ENCODE measurements at regions not wholly inside any gene's neighbourhood (a gene's known extent, or its start where the extent isn't known, plus 50 kb on each side); places are given as distances from the start of the nearest gene placed in this dataset.

DNA sequence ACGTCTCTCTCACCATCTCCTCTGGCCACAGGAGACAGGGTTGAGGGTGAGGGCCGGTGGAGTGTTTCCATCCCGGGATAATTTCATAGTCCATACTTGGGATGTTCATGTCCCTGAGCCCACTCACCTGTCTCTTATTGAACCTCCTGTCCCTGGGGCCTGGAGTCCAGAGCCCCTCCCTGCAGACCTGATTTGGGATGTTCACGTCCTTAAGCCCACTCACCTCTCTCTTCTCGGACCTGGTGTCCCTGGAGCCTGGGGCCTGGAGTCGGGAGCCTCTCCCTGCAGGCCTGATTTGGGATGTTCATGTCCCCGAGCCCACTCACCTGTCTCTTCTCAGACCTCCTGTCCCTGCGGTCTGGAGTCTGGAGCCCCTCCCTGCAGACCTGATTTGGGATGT lies 868.2 kb downstream of the BRD1 start (continued):
- TF ChIP-seq, protein P1, sequence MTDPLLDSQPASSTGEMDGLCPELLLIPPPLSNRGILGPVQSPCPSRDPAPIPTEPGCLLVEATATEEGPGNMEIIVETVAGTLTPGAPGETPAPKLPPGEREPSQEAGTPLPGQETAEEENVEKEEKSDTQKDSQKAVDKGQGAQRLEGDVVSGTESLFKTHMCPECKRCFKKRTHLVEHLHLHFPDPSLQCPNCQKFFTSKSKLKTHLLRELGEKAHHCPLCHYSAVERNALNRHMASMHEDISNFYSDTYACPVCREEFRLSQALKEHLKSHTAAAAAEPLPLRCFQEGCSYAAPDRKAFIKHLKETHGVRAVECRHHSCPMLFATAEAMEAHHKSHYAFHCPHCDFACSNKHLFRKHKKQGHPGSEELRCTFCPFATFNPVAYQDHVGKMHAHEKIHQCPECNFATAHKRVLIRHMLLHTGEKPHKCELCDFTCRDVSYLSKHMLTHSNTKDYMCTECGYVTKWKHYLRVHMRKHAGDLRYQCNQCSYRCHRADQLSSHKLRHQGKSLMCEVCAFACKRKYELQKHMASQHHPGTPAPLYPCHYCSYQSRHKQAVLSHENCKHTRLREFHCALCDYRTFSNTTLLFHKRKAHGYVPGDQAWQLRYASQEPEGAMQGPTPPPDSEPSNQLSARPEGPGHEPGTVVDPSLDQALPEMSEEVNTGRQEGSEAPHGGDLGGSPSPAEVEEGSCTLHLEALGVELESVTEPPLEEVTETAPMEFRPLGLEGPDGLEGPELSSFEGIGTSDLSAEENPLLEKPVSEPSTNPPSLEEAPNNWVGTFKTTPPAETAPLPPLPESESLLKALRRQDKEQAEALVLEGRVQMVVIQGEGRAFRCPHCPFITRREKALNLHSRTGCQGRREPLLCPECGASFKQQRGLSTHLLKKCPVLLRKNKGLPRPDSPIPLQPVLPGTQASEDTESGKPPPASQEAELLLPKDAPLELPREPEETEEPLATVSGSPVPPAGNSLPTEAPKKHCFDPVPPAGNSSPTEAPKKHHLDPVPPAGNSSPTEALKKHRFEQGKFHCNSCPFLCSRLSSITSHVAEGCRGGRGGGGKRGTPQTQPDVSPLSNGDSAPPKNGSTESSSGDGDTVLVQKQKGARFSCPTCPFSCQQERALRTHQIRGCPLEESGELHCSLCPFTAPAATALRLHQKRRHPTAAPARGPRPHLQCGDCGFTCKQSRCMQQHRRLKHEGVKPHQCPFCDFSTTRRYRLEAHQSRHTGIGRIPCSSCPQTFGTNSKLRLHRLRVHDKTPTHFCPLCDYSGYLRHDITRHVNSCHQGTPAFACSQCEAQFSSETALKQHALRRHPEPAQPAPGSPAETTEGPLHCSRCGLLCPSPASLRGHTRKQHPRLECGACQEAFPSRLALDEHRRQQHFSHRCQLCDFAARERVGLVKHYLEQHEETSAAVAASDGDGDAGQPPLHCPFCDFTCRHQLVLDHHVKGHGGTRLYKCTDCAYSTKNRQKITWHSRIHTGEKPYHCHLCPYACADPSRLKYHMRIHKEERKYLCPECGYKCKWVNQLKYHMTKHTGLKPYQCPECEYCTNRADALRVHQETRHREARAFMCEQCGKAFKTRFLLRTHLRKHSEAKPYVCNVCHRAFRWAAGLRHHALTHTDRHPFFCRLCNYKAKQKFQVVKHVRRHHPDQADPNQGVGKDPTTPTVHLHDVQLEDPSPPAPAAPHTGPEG (CRISPR knock-in tag; IDR thresholded peaks at IDR 0.05) = no peak
- TF ChIP-seq, protein P2, sequence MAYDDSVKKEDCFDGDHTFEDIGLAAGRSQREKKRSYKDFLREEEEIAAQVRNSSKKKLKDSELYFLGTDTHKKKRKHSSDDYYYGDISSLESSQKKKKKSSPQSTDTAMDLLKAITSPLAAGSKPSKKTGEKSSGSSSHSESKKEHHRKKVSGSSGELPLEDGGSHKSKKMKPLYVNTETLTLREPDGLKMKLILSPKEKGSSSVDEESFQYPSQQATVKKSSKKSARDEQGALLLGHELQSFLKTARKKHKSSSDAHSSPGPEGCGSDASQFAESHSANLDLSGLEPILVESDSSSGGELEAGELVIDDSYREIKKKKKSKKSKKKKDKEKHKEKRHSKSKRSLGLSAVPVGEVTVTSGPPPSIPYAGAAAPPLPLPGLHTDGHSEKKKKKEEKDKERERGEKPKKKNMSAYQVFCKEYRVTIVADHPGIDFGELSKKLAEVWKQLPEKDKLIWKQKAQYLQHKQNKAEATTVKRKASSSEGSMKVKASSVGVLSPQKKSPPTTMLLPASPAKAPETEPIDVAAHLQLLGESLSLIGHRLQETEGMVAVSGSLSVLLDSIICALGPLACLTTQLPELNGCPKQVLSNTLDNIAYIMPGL (CRISPR knock-in tag; IDR thresholded peaks at IDR 0.05; ENCODE audit: borderline replicate concordance in 1 of 2, low read depth in 1 of 2) = no peak
- no peak for TF ChIP-seq ZNF557 (CRISPR knock-in tag; IDR thresholded peaks at IDR 0.05)

DNA sequence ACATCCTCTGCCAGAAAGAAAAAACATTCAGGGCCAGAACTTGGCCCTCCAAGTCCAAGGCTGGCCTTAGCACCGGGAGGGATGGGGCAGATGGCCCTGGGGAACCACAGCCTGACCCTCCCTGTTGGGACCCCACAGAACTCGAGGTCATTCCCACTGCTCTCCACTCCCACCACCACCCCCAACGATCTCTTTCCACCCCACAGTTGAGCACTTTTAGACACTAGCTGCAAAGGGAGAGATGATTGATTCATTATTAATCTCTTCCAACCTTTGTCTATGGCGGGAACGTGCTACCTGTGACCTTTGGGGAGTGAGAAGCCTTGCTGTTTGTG lies 869.7 kb downstream of the BRD1 start:
- in situ Hi-C loops (cut with HindIII; ENCODE audit: extremely low pct_ligation_motif_present, low pct_unique_long_range_greater_than_20kb) = no loop called here
- FAIRE-seq = no peak
- TF ChIP-seq ELF4 (CRISPR knock-in tag; IDR thresholded peaks at IDR 0.05; ENCODE audit: borderline replicate concordance) (no peak), PHF21A (CRISPR knock-in tag; IDR thresholded peaks at IDR 0.05) (no peak), FOXM1 (CRISPR knock-in tag; IDR thresholded peaks at IDR 0.05) (no peak), REL (CRISPR knock-in tag; conservative IDR thresholded peaks at IDR 0.05) (no peak), CBX2 (IDR thresholded peaks at IDR 0.05; ENCODE audit: low read depth, low read length) (no peak), CBX2 (CRISPR knock-in tag; IDR thresholded peaks at IDR 0.05; ENCODE audit: low read depth) (no peak)
- TF ChIP-seq, protein P3, sequence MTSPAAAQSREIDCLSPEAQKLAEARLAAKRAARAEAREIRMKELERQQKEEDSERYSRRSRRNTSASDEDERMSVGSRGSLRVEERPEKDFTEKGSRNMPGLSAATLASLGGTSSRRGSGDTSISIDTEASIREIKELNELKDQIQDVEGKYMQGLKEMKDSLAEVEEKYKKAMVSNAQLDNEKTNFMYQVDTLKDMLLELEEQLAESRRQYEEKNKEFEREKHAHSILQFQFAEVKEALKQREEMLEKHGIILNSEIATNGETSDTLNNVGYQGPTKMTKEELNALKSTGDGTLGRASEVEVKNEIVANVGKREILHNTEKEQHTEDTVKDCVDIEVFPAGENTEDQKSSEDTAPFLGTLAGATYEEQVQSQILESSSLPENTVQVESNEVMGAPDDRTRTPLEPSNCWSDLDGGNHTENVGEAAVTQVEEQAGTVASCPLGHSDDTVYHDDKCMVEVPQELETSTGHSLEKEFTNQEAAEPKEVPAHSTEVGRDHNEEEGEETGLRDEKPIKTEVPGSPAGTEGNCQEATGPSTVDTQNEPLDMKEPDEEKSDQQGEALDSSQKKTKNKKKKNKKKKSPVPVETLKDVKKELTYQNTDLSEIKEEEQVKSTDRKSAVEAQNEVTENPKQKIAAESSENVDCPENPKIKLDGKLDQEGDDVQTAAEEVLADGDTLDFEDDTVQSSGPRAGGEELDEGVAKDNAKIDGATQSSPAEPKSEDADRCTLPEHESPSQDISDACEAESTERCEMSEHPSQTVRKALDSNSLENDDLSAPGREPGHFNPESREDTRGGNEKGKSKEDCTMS (CRISPR knock-in tag; conservative IDR thresholded peaks at IDR 0.05) = no peak
- TF ChIP-seq, protein P4, sequence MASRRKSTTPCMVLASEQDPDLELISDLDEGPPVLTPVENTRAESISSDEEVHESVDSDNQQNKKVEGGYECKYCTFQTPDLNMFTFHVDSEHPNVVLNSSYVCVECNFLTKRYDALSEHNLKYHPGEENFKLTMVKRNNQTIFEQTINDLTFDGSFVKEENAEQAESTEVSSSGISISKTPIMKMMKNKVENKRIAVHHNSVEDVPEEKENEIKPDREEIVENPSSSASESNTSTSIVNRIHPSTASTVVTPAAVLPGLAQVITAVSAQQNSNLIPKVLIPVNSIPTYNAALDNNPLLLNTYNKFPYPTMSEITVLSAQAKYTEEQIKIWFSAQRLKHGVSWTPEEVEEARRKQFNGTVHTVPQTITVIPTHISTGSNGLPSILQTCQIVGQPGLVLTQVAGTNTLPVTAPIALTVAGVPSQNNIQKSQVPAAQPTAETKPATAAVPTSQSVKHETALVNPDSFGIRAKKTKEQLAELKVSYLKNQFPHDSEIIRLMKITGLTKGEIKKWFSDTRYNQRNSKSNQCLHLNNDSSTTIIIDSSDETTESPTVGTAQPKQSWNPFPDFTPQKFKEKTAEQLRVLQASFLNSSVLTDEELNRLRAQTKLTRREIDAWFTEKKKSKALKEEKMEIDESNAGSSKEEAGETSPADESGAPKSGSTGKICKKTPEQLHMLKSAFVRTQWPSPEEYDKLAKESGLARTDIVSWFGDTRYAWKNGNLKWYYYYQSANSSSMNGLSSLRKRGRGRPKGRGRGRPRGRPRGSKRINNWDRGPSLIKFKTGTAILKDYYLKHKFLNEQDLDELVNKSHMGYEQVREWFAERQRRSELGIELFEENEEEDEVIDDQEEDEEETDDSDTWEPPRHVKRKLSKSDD (CRISPR knock-in tag; IDR thresholded peaks at IDR 0.05; ENCODE audit: low read depth) = no peak

More for the DNA sequence above, 869.7 kb downstream of the BRD1 start:
- Histone ChIP-seq H3K79me2 (ENCODE audit: insufficient read depth, low read length) (no peaks in the 10 kb centered on the region), H3K4me3 (replicated peaks in 1 of 3; ENCODE audit: insufficient read depth in 1 of 3, low read depth in 2 of 3, low read length in 3 of 3) (no peak overlapping the region), H4K20me1 (ENCODE audit: insufficient read depth, low read length) (no peaks in the 10 kb centered on the region), H3K4me1 (ENCODE audit: insufficient read depth, low read length) (no peaks in the 10 kb centered on the region), H2AFZ (ENCODE audit: low read length) (no peak overlapping the region), H3K4me2 (ENCODE audit: low read depth, low read length) (no peak overlapping the region), H3K9me3 (ENCODE audit: low read length) (no peaks in the 10 kb centered on the region), H3K9ac (ENCODE audit: insufficient read depth, low read depth, low read length) (no peak overlapping the region), H3K27ac (ENCODE audit: extremely low read length, insufficient read depth, low read length) (no peak overlapping the region), H3K36me3 (replicated peaks in 1 of 2; ENCODE audit: control insufficient read depth in 1 of 2, insufficient read depth in 2 of 2, low read length in 2 of 2) (no peaks in the 10 kb centered on the region), H3K27me3 (ENCODE audit: control insufficient read depth in 1 of 2, insufficient read depth in 2 of 2, low read length in 2 of 2) (peaks cover 2 to 26% of the 10 kb centered on the region in 2 experiments; a peak in 3 of 5 replicates)
- ATAC-seq = no peak
- intact Hi-C loops (cut with micrococcal nuclease; ENCODE audit: unreplicated experiment) = no loop called here
- POLR2A ChIA-PET = no interaction called here
- WGBS (ENCODE audit: low lambda C conversion rate) = 5% methylated on average over 5 of the region's 5 CpGs
- DNase-seq (ENCODE audit: low spot score) = no peak
- CTCF ChIA-PET (ENCODE audit: low intra/inter-chr PET ratio, low total read pairs) = no interaction called here
- no TSS peak for BruUV-seq (replicated peaks)

All from HepG2 (cell line).